SK-N-SH treated with all-trans-retinoic acid at 6 μM for 48 hours (cell line): ENCODE measurements at regions not wholly inside any gene's neighbourhood (a gene's known extent, or its start where the extent isn't known, plus 50 kb on each side); places are given as distances from the start of the nearest gene placed in this dataset.

Source experiments
- BACH2 ChIP-seq: fragments of 250-450 bp; sonication (Bioruptor Pico); IDR thresholded peaks from 2 replicates; pipeline ENCODE4 v1.9.0; 2021; ENCODE audit warnings: mild to moderate bottlenecking, borderline replicate concordance
- CSDC2 ChIP-seq: fragments of 250-450 bp; sonication (Bioruptor Pico); IDR thresholded peaks from 2 replicates; pipeline ENCODE4 v1.5.0; 2020; ENCODE audit warnings: mild to moderate bottlenecking, moderate library complexity
- ISL1 ChIP-seq: fragments of 250-450 bp; sonication (Bioruptor Pico); IDR thresholded peaks from 2 replicates; pipeline ENCODE4 v2.1.2; 2022; ENCODE audit warnings: mild to moderate bottlenecking, moderate library complexity
- PPARA ChIP-seq: fragments of 250-450 bp; sonication (Bioruptor Pico); IDR thresholded peaks from 2 replicates; pipeline ENCODE4 v1.5.0; 2020; ENCODE audit warnings: mild to moderate bottlenecking, borderline replicate concordance
- ZFP30 ChIP-seq: fragments of 450-650 bp; formaldehyde crosslinking; IDR thresholded peaks from 2 replicates; pipeline ENCODE4 v1.5.0; 2022; ENCODE audit warnings: mild to moderate bottlenecking, moderate library complexity
- TF ChIP-seq, protein P1 (sequence below): fragments of 250-450 bp; sonication (Bioruptor Pico); IDR thresholded peaks from 2 replicates; pipeline ENCODE4 v1.8.0; 2020; ENCODE audit warnings: mild to moderate bottlenecking, moderate library complexity, borderline replicate concordance
- TF ChIP-seq, protein P2 (sequence below): fragments of 250-450 bp; sonication (Bioruptor Pico); IDR thresholded peaks from 2 replicates; pipeline ENCODE4 v1.5.0; 2020; ENCODE audit warnings: mild to moderate bottlenecking, moderate library complexity
- TF ChIP-seq, protein P3 (sequence below): fragments of 250-450 bp; sonication (Bioruptor Pico); IDR thresholded peaks from 2 replicates; pipeline ENCODE4 v1.5.1; 2020; ENCODE audit warnings: low read depth, mild to moderate bottlenecking, moderate library complexity

DNA sequence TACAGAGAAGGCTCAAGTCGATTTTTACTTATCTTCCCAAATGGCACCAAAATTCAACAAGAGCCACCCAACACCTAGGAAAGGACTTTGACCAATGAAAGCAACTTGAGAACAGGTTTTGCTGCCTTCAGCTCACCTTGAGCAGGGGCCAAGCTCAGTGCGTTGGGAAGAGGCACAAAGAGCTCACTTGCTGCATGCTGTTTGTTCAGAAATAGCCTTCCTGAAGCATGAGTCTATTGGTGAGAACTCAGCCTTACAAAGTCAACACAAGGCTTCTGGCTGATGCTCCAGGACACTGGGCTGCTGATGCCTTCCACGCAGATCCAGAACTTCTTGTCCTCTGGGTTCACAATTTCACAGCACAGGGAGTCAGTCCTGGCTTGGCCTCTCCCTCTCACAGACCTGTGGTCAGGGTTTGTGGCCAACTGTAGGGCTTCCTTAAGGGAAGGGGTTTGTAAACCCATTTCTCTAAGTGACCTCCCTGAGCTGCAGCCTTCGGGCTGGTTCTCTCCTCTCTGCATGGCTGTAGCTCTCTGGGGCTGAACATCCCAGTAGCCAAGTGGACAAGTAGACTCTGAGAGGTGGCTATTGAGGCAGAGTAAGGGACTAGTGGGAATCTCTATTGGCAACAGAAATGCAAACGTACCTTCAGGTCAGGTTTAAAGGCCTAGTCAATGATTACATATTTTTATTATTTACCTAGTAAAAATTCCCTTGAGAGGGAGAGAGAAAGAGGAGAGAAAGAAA lies 124.7 kb upstream of the GATA6 start:
- TF ChIP-seq, protein P1, sequence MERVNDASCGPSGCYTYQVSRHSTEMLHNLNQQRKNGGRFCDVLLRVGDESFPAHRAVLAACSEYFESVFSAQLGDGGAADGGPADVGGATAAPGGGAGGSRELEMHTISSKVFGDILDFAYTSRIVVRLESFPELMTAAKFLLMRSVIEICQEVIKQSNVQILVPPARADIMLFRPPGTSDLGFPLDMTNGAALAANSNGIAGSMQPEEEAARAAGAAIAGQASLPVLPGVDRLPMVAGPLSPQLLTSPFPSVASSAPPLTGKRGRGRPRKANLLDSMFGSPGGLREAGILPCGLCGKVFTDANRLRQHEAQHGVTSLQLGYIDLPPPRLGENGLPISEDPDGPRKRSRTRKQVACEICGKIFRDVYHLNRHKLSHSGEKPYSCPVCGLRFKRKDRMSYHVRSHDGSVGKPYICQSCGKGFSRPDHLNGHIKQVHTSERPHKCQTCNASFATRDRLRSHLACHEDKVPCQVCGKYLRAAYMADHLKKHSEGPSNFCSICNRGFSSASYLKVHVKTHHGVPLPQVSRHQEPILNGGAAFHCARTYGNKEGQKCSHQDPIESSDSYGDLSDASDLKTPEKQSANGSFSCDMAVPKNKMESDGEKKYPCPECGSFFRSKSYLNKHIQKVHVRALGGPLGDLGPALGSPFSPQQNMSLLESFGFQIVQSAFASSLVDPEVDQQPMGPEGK (CRISPR knock-in tag), result no peak
- TF ChIP-seq, protein P2, sequence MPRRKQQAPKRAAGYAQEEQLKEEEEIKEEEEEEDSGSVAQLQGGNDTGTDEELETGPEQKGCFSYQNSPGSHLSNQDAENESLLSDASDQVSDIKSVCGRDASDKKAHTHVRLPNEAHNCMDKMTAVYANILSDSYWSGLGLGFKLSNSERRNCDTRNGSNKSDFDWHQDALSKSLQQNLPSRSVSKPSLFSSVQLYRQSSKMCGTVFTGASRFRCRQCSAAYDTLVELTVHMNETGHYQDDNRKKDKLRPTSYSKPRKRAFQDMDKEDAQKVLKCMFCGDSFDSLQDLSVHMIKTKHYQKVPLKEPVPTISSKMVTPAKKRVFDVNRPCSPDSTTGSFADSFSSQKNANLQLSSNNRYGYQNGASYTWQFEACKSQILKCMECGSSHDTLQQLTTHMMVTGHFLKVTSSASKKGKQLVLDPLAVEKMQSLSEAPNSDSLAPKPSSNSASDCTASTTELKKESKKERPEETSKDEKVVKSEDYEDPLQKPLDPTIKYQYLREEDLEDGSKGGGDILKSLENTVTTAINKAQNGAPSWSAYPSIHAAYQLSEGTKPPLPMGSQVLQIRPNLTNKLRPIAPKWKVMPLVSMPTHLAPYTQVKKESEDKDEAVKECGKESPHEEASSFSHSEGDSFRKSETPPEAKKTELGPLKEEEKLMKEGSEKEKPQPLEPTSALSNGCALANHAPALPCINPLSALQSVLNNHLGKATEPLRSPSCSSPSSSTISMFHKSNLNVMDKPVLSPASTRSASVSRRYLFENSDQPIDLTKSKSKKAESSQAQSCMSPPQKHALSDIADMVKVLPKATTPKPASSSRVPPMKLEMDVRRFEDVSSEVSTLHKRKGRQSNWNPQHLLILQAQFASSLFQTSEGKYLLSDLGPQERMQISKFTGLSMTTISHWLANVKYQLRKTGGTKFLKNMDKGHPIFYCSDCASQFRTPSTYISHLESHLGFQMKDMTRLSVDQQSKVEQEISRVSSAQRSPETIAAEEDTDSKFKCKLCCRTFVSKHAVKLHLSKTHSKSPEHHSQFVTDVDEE, result no peak
- TF ChIP-seq CSDC2 (no peak), ZFP30 (CRISPR knock-in tag) (no peak), BACH2 (CRISPR knock-in tag) (no peak), PPARA (CRISPR knock-in tag) (no peak), ISL1 (CRISPR knock-in tag) (no peak)
- TF ChIP-seq, protein P3, sequence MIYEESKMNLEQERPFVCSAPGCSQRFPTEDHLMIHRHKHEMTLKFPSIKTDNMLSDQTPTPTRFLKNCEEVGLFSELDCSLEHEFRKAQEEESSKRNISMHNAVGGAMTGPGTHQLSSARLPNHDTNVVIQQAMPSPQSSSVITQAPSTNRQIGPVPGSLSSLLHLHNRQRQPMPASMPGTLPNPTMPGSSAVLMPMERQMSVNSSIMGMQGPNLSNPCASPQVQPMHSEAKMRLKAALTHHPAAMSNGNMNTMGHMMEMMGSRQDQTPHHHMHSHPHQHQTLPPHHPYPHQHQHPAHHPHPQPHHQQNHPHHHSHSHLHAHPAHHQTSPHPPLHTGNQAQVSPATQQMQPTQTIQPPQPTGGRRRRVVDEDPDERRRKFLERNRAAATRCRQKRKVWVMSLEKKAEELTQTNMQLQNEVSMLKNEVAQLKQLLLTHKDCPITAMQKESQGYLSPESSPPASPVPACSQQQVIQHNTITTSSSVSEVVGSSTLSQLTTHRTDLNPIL (CRISPR knock-in tag), result no peak
